Kasumi-1 (cell line): ENCODE measurements at regions not wholly inside any gene's neighbourhood (a gene's known extent, or its start where the extent isn't known, plus 50 kb on each side); places are given as distances from the start of the nearest gene placed in this dataset.

Source experiments
- DNase-seq, 2 experiments: peaks; one replicate each; lab custom pipeline; 2025; lab: John Stamatoyannopoulos, UW

GRCh38 chr1:217205578-217205977 is 425.3 kb downstream of the GPATCH2 start:
- no peak for DNase-seq

- no peak for DNase-seq
Observed at GRCh38 chr1:217196616-217197015, 434.3 kb downstream of the GPATCH2 start.

GRCh38 chr1:217193151-217193550 is 437.7 kb downstream of the GPATCH2 start:
- DNase-seq = no peak

GRCh38 chr1:217191441-217191840 is 439.4 kb downstream of the GPATCH2 start:
- DNase-seq = no peak

GRCh38 chr1:217190359-217190758 is 440.5 kb downstream of the GPATCH2 start:
- no peak for DNase-seq

GRCh38 chr1:217189362-217189761 is 441.5 kb downstream of the GPATCH2 start:
- no peak for DNase-seq

- DNase-seq = no peak
Observed at GRCh38 chr1:217188280-217189237, 442.3 kb downstream of the GPATCH2 start.

- no peak for DNase-seq
Observed at GRCh38 chr1:217186664-217187063, 444.2 kb downstream of the GPATCH2 start.

- no peak for DNase-seq
Observed at GRCh38 chr1:217184854-217185253, 446.0 kb downstream of the GPATCH2 start.

- DNase-seq = no peak
Observed at GRCh38 chr1:217182992-217183391, 447.9 kb downstream of the GPATCH2 start.

GRCh38 chr1:217181756-217182155 is 449.1 kb downstream of the GPATCH2 start:
- DNase-seq = no peak

GRCh38 chr1:217181176-217181746 is 449.6 kb downstream of the GPATCH2 start:
- no peak for DNase-seq

- DNase-seq = no peak
Observed at GRCh38 chr1:217180443-217180842, 450.4 kb downstream of the GPATCH2 start.

GRCh38 chr1:217164403-217164802 is 441.2 kb upstream of the ESRRG start:
- DNase-seq = no peak

- no peak for DNase-seq
Observed at GRCh38 chr1:217153361-217153760, 430.1 kb upstream of the ESRRG start.

GRCh38 chr1:217150366-217150765 is 427.1 kb upstream of the ESRRG start:
- no peak for DNase-seq

- DNase-seq = no peak
Observed at GRCh38 chr1:217149791-217150190, 426.6 kb upstream of the ESRRG start.

GRCh38 chr1:217141711-217142110 is 418.5 kb upstream of the ESRRG start:
- no peak for DNase-seq

GRCh38 chr1:217140041-217140901 is 417.0 kb upstream of the ESRRG start:
- DNase-seq = no peak

- DNase-seq = no peak
Observed at GRCh38 chr1:217139513-217139912, 416.3 kb upstream of the ESRRG start.

GRCh38 chr1:217138799-217139466 is 415.7 kb upstream of the ESRRG start:
- no peak for DNase-seq
